Prostate gland (tissue), 2 donors: ENCODE measurements at regions not wholly inside any gene's neighbourhood (a gene's known extent, or its start where the extent isn't known, plus 50 kb on each side); places are given as distances from the start of the nearest gene placed in this dataset.

Experiments used
- DNase-seq: peaks from one replicate; pipeline ENCODE4 v3.0.0-alpha.2; 2019; ENCODE audit warnings: low spot score
- H3K27ac ChIP-seq, 2 donors: fragments of 200-600 bp; sonication (generic); 2 replicates each; pipeline ENCODE4 v1.5.1; 2017 to 2019
- H3K27me3 ChIP-seq: fragments of 200-600 bp; sonication (generic); replicated peaks from 2 replicates; pipeline ENCODE4 v1.5.1; 2019; ENCODE audit not compliant: insufficient read depth
- H3K36me3 ChIP-seq, 2 donors: fragments of 200-600 bp; sonication (generic); 1 replicate in 1 of 2; 2 replicates in 1 of 2; pipeline versions ENCODE4 v1.5.1 to v1.8.1; 2017 to 2019
- H3K4me1 ChIP-seq: fragments of 200-600 bp; sonication (generic); replicated peaks from 2 replicates; pipeline ENCODE4 v1.5.1; 2019
- H3K4me3 ChIP-seq, 2 donors: fragments of 200-600 bp; sonication (generic); 2 replicates each; pipeline ENCODE4 v1.5.1; 2017 to 2019
- H3K9me3 ChIP-seq: fragments of 200-600 bp; sonication (generic); 2 replicates; pipeline ENCODE4 v1.5.1; 2017
- CTCF ChIP-seq, 4 experiments: fragments of 200-600 bp in 2 of 4; fragments of 450-650 bp in 2 of 4; sonication (generic) in 2 of 4; IDR thresholded peaks; 1 replicate in 3 of 4; 2 replicates in 1 of 4; pipeline ENCODE4 v1.5.1; 2016 to 2019; ENCODE audit warnings: antibody characterized with exemption in 4 of 4, mild to moderate bottlenecking in 2 of 4, moderate library complexity in 2 of 4
- POLR2A ChIP-seq: fragments of 450-650 bp; IDR thresholded peaks from one replicate; pipeline ENCODE4 v1.6.1; 2016; ENCODE audit warnings: antibody characterized with exemption, mild to moderate bottlenecking
- POLR2AphosphoS5 ChIP-seq: sonication (generic); formaldehyde crosslinking; IDR thresholded peaks from one replicate; pipeline ENCODE4 v1.6.1; 2017; ENCODE audit warnings: antibody characterized with exemption
- WGBS: methylation state at CpG from one replicate; pipeline ENCODE4 v1.1.5; 2018; 5-methylcytosine and 5-hydroxymethylcytosine counted together
- intact Hi-C: fragments of 100-400 bp; cut with DNase I; formaldehyde crosslinking; loops from one replicate; pipeline ENCODE4 v1.14.2; 2022

GRCh38 chr6:23600118-23600517 lies 525.9 kb upstream of the NRSN1 start:
- Histone ChIP-seq H3K9me3 (no peaks in the 10 kb centered on the region), H3K36me3 (no peaks in the 10 kb centered on the region), H3K4me3 (no peak overlapping the region), H3K27me3 (no peaks in the 10 kb centered on the region), H3K4me1 (no peaks in the 10 kb centered on the region), H3K27ac (no peak overlapping the region)
- DNase-seq, result no peak
- TF ChIP-seq POLR2A (no peak), POLR2AphosphoS5 (no peak), CTCF (IDR thresholded peaks at IDR 0.05) (no peak)
- intact Hi-C loops, result no loop called here

- intact Hi-C loops, result no loop called here
- TF ChIP-seq POLR2A (no peak), POLR2AphosphoS5 (no peak), CTCF (IDR thresholded peaks at IDR 0.05) (no peak)
- Histone ChIP-seq H3K4me1 (no peaks in the 10 kb centered on the region), H3K9me3 (no peaks in the 10 kb centered on the region), H3K27me3 (no peaks in the 10 kb centered on the region), H3K36me3 (no peaks in the 10 kb centered on the region), H3K4me3 (no peak overlapping the region), H3K27ac (no peak overlapping the region)
- no peak for DNase-seq
- 83% methylated on average over 1 of the region's 1 CpG for WGBS
Measured at GRCh38 chr6:23601811-23602345, 524.1 kb upstream of the NRSN1 start.

GRCh38 chr6:23608931-23609435 lies 517.0 kb upstream of the NRSN1 start:
- Histone ChIP-seq H3K9me3 (no peaks in the 10 kb centered on the region), H3K27me3 (no peaks in the 10 kb centered on the region), H3K4me3 (no peak overlapping the region), H3K4me1 (no peaks in the 10 kb centered on the region), H3K27ac (no peak overlapping the region), H3K36me3 (no peaks in the 10 kb centered on the region)
- DNase-seq, result no peak
- intact Hi-C loops, result no loop called here
- WGBS, result 75% methylated on average over 5 of the region's 5 CpGs
- TF ChIP-seq POLR2AphosphoS5 (no peak), CTCF (IDR thresholded peaks at IDR 0.05) (no peak), POLR2A (no peak)

- no peaks in the 10 kb centered on the region for H3K9me3 ChIP-seq
- no peaks in the 10 kb centered on the region for H3K36me3 ChIP-seq
- intact Hi-C loops, result no loop called here
- H3K27me3 ChIP-seq, result no peaks in the 10 kb centered on the region
- no peak overlapping the region for H3K27ac ChIP-seq
- no peak for DNase-seq
- no peak overlapping the region for H3K4me3 ChIP-seq
- no peaks in the 10 kb centered on the region for H3K4me1 ChIP-seq
- WGBS, result 47% methylated on average over 6 of the region's 6 CpGs
- TF ChIP-seq POLR2AphosphoS5 (no peak), POLR2A (no peak), CTCF (IDR thresholded peaks at IDR 0.05) (no peak)
Measured at GRCh38 chr6:23611776-23612381, 514.1 kb upstream of the NRSN1 start.

- no peaks in the 10 kb centered on the region for H3K9me3 ChIP-seq
- TF ChIP-seq POLR2AphosphoS5 (no peak), CTCF (IDR thresholded peaks at IDR 0.05) (no peak), POLR2A (no peak)
- H3K4me1 ChIP-seq, result no peaks in the 10 kb centered on the region
- H3K4me3 ChIP-seq, result no peak overlapping the region
- H3K27ac ChIP-seq, result no peak overlapping the region
- no peaks in the 10 kb centered on the region for H3K36me3 ChIP-seq
- intact Hi-C loops, result no loop called here
- no peak for DNase-seq
- H3K27me3 ChIP-seq, result no peaks in the 10 kb centered on the region
Measured at GRCh38 chr6:23618366-23618765, 507.6 kb upstream of the NRSN1 start.
